ENCODE measurements at regions not wholly inside any gene's neighbourhood (a gene's known extent, or its start where the extent isn't known, plus 50 kb on each side); places are given as distances from the start of the nearest gene placed in this dataset.
A peak's percentile ranks its signal among the peaks of the same experiment; 100 is the strongest.

DNA sequence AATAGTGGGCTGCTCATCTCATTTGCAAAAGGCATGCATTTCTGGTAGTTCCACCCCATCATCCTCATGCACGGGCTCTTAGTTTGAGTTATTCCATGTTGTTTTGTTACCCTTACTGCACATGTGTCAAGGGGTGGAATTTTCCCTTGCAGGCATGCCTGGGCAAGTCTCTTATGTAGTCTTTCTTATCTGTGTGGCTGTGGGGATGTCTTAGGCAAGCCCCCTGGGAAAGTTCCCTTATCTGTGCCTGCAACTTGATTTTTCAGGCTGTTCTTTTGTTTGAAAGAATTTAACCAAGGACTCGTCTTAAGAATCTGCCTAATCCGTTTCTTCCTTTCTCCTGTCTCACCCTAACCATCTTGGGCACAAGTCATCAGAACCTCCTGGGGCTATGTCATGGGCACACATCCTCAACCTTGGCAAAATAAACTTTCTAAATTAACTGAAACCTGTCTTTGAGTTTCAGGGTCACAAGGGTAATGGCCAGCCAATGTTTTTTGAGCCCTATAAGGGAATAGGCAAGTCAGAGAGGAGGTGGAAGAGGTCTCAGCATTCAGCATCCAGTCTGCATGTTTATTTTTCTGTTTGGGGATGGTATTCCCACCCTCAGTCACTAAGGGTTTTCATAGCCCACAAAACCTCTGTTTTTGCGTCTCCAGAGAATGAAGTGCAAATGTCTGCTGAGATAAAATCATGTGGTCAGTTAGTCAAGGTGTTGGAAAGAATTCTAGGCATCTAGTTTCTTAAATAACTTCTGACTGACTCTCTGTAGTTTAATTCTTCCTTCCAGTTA, 579.7 kb downstream of the PLA2G4A start:
- Histone ChIP-seq H2AFZ (ENCODE audit: low read length) (no peak overlapping the region), H4K20me1 (ENCODE audit: insufficient read depth, low read length) (no peaks in the 10 kb centered on the region), H3K4me3 (ENCODE audit: insufficient read depth, low read length) (no peak overlapping the region), H3K36me3 (ENCODE audit: insufficient read depth, low read length) (no peaks in the 10 kb centered on the region), H3K4me2 (ENCODE audit: insufficient read depth, low read length) (no peak overlapping the region), H3K79me2 (ENCODE audit: insufficient read depth, low read length) (no peaks in the 10 kb centered on the region), H3K27me3 (ENCODE audit: insufficient read depth, low read length) (no peaks in the 10 kb centered on the region), H3K27ac (ENCODE audit: low read depth, low read length) (no peak overlapping the region), H3K4me1 (ENCODE audit: insufficient read depth, low read length) (no peaks in the 10 kb centered on the region), H3K9me3 (ENCODE audit: low read depth, low read length) (no peaks in the 10 kb centered on the region)
- no peak for TF ChIP-seq CTCF (IDR thresholded peaks at IDR 0.05; ENCODE audit: extremely low read depth, low read depth, low read length)
- DNase-seq (ENCODE audit: insufficient read length, low spot score, missing footprints) = no peak

GRCh38 chr1:187409341-187409740, 580.6 kb downstream of the PLA2G4A start:
- H2AFZ ChIP-seq (ENCODE audit: low read length) = no peak overlapping the region
- H3K79me2 ChIP-seq (ENCODE audit: insufficient read depth, low read length) = no peaks in the 10 kb centered on the region
- H3K4me2 ChIP-seq (ENCODE audit: insufficient read depth, low read length) = no peak overlapping the region
- H3K4me1 ChIP-seq (ENCODE audit: insufficient read depth, low read length) = no peaks in the 10 kb centered on the region
- TF ChIP-seq CTCF (IDR thresholded peaks at IDR 0.05; ENCODE audit: extremely low read depth, low read depth, low read length) = no peak
- H4K20me1 ChIP-seq (ENCODE audit: insufficient read depth, low read length) = no peaks in the 10 kb centered on the region
- no peak for DNase-seq (ENCODE audit: insufficient read length, low spot score, missing footprints)
- no peaks in the 10 kb centered on the region for H3K36me3 ChIP-seq (ENCODE audit: insufficient read depth, low read length)
- no peak overlapping the region for H3K27ac ChIP-seq (ENCODE audit: low read depth, low read length)
- H3K4me3 ChIP-seq (ENCODE audit: insufficient read depth, low read length) = no peak overlapping the region
- no peaks in the 10 kb centered on the region for H3K27me3 ChIP-seq (ENCODE audit: insufficient read depth, low read length)
- no peaks in the 10 kb centered on the region for H3K9me3 ChIP-seq (ENCODE audit: low read depth, low read length)

DNA sequence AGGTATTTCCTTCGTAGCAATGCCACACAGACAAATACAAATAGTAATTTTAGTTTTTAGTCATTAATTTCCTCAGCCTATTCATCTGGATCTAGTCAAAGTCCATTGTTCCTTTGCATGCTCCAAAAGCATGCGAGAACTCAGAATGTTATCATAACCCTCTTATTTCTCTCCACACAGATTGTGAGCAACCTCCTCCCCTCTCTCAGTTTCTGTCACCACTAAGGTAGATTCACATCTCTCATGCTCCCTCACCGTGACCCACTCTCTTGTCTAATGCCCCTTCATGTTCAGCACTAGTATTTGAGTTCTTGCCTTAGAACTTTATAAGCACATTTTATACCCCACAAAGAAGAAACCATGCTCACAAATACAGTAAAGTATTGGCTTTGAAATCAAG, 582.4 kb downstream of the PLA2G4A start:
- Histone ChIP-seq H3K4me2 (ENCODE audit: insufficient read depth, low read length) (no peak overlapping the region), H3K9me3 (ENCODE audit: low read depth, low read length) (no peaks in the 10 kb centered on the region), H2AFZ (ENCODE audit: low read length) (no peak overlapping the region), H3K36me3 (ENCODE audit: insufficient read depth, low read length) (no peaks in the 10 kb centered on the region), H3K4me1 (ENCODE audit: insufficient read depth, low read length) (no peaks in the 10 kb centered on the region), H3K79me2 (ENCODE audit: insufficient read depth, low read length) (no peaks in the 10 kb centered on the region), H4K20me1 (ENCODE audit: insufficient read depth, low read length) (no peaks in the 10 kb centered on the region), H3K4me3 (ENCODE audit: insufficient read depth, low read length) (no peak overlapping the region), H3K27ac (ENCODE audit: low read depth, low read length) (no peak overlapping the region), H3K27me3 (ENCODE audit: insufficient read depth, low read length) (no peaks in the 10 kb centered on the region)
- DNase-seq (ENCODE audit: insufficient read length, low spot score, missing footprints) = no peak
- no peak for TF ChIP-seq CTCF (IDR thresholded peaks at IDR 0.05; ENCODE audit: extremely low read depth, low read depth, low read length)

DNA sequence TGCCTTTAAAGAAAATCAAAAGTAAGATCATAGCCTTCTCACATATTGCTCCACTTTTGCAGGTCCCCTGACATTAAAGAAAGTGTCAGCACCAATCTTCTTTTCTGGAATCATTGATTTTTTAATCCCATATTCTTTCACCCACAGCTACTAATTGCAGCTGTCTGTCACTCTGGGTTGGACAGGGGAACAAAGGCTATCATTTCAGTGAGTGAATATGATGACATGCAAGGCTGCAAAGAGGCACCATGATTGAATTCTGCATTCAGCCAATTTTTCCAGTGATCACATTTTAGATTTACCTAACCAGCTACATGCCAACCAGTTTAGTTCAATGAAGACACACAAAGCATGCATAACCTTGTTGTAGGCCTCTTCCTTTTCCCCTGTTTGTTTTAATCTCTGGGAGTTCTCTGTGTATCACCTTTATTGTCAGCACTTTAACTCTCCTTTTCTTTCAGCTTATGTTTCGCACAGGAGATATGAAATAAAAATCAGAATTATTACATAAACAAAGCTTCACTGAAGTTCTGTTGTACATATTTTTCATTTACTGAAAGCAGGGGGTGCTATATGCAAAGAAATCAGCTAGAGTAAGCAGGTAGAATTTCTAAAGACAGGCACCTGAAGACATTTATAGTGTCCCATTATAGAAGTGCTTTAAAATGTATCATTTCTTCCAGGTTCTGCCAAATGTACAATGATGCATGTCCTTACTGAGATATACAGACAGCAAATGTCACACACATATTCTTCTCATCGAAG, 584.8 kb downstream of the PLA2G4A start:
- H3K9me3 ChIP-seq (ENCODE audit: low read depth, low read length) = no peaks in the 10 kb centered on the region
- H2AFZ ChIP-seq (ENCODE audit: low read length) = no peak overlapping the region
- no peak overlapping the region for H3K4me2 ChIP-seq (ENCODE audit: insufficient read depth, low read length)
- H3K79me2 ChIP-seq (ENCODE audit: insufficient read depth, low read length) = no peaks in the 10 kb centered on the region
- no peak overlapping the region for H3K4me3 ChIP-seq (ENCODE audit: insufficient read depth, low read length)
- peak; percentile 15 for TF ChIP-seq CTCF (IDR thresholded peaks at IDR 0.05; ENCODE audit: extremely low read depth, low read depth, low read length)
- H4K20me1 ChIP-seq (ENCODE audit: insufficient read depth, low read length) = no peaks in the 10 kb centered on the region
- DNase-seq (ENCODE audit: insufficient read length, low spot score, missing footprints) = no peak
- H3K27ac ChIP-seq (ENCODE audit: low read depth, low read length) = no peak overlapping the region
- no peaks in the 10 kb centered on the region for H3K4me1 ChIP-seq (ENCODE audit: insufficient read depth, low read length)
- H3K27me3 ChIP-seq (ENCODE audit: insufficient read depth, low read length) = no peaks in the 10 kb centered on the region
- no peaks in the 10 kb centered on the region for H3K36me3 ChIP-seq (ENCODE audit: insufficient read depth, low read length)
